ENCODE measurements at regions not wholly inside any gene's neighbourhood (a gene's known extent, or its start where the extent isn't known, plus 50 kb on each side); places are given as distances from the start of the nearest gene placed in this dataset.

DNA sequence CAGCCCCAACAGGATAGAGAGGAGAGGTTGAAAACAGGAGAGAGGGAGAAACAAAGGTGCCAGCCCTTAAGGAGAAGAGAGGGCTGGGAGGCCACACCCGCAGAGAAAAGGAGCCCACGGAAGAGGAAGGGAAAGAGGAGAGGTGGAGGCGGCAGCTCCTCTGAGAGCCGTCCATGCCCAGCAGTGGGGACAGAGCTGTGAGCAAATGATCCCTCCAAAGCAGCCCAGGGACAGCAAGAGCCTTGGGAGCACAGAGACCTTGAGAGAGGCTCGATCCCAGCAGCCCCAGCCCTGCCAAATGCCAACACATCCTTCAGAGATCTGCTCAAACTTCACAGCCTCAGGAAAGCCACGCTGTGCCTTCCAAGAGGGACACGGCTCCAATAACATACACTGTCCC lies 66.7 kb upstream of the CORO2B start:
- TF ChIP-seq EZH2 (IDR thresholded peaks at IDR 0.05) = no peak
- no peak for TF ChIP-seq POLR2AphosphoS5 (IDR thresholded peaks at IDR 0.05; ENCODE audit: borderline replicate concordance, low read depth, low read length)

All from SK-N-MC (cell line).